ENCODE measurements at regions not wholly inside any gene's neighbourhood (a gene's known extent, or its start where the extent isn't known, plus 50 kb on each side); places are given as distances from the start of the nearest gene placed in this dataset.

DNA sequence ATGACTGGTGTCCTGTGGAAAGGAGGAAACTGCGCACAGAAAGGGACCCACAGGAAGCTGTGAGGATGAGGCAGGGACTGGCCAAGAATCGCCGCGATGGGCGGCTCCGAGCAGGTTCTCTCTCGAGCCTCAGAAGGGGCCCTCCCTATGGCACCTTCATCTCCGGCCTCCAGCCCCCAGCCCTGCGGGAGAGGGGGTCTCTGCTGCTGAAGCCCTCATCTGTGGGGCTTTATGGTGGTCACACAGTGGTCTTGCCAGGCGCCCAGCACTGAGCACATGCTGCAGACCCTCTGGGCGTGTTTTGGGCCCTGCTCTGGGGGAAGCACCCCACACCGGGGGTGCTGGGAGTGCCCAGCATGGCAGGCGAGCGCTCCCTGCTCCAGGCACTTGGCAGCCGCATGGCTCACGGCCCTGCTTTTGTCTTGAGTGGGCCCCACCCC lies 86.6 kb upstream of the ACTRT2 start:
- TF ChIP-seq, protein P1, sequence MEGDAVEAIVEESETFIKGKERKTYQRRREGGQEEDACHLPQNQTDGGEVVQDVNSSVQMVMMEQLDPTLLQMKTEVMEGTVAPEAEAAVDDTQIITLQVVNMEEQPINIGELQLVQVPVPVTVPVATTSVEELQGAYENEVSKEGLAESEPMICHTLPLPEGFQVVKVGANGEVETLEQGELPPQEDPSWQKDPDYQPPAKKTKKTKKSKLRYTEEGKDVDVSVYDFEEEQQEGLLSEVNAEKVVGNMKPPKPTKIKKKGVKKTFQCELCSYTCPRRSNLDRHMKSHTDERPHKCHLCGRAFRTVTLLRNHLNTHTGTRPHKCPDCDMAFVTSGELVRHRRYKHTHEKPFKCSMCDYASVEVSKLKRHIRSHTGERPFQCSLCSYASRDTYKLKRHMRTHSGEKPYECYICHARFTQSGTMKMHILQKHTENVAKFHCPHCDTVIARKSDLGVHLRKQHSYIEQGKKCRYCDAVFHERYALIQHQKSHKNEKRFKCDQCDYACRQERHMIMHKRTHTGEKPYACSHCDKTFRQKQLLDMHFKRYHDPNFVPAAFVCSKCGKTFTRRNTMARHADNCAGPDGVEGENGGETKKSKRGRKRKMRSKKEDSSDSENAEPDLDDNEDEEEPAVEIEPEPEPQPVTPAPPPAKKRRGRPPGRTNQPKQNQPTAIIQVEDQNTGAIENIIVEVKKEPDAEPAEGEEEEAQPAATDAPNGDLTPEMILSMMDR (IDR thresholded peaks at IDR 0.05 in 4 of 5, conservative IDR thresholded peaks at IDR 0.05 in 1 of 5), result no peak
- no peak for TF ChIP-seq POLR2A (IDR thresholded peaks at IDR 0.05)

Measured in gastrocnemius medialis (tissue), 4 donors.